ENCODE measurements at regions not wholly inside any gene's neighbourhood (a gene's known extent, or its start where the extent isn't known, plus 50 kb on each side); places are given as distances from the start of the nearest gene placed in this dataset.

DNA sequence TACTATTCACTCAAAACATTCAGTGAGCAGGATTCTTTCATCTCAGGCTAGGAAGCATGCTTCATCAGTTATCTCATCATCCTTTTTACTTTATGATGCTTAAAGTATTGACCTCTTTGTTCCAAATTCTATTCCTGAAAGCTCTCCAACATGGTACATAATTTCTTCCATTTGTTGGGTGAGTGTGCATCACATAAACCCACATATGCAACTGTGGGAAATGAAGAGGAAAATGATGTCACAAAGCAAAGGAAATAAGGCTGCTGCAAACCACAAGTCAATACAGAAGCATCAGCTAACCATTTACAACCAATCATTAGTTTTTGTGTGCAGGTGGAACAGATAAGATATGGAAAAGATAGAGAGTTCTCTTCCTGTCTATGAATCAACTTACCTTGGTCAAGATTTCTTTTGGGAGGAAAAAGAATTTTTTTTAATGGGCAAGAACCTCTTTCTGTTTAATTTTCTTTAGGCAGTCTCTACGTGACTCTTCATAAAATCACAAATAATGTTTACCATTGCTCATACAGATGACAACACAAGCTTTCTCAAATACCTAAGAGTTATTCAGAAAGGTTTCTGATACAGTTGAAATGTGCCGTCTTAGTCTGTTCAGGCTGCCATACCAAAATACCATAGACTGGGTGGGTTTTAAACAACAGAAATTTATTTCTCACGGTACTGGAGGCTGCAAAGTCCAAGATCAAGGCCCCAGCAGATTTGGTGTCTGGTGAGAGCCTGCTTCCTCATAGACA, 259.9 kb downstream of the ADGRG6 start:
- Mint-ChIP-seq H3K36me3 (no peaks in the 10 kb centered on the region), H3K27me3 (ENCODE audit: low read depth) (no peaks in the 10 kb centered on the region)

DNA sequence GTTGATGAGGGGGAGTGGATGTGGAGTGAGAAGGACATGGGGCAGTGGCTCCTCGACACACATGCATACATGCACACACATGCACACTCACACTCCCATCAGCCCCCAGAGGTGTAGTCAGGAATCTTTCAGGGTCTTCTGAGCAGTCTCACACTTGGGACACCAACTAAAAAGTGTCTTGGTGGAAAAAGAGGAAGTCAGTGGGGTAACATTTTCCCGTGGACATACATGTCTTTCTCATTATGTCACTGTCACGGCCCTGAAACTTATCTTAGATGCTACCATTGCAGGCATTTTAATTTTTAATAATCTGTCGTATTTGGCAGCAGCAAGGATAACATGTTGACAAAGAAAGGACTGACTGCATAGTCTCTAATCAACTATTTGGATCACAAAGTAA, 261.1 kb downstream of the ADGRG6 start:
- DNase-seq (ENCODE audit: low spot score in 2 of 2, unreplicated experiment in 2 of 2) = no peak
- H3K4me3 Mint-ChIP-seq = no peak overlapping the region
- H3K4me1 Mint-ChIP-seq = peaks cover 10% of the 10 kb centered on the region
- TF ChIP-seq, protein P1, sequence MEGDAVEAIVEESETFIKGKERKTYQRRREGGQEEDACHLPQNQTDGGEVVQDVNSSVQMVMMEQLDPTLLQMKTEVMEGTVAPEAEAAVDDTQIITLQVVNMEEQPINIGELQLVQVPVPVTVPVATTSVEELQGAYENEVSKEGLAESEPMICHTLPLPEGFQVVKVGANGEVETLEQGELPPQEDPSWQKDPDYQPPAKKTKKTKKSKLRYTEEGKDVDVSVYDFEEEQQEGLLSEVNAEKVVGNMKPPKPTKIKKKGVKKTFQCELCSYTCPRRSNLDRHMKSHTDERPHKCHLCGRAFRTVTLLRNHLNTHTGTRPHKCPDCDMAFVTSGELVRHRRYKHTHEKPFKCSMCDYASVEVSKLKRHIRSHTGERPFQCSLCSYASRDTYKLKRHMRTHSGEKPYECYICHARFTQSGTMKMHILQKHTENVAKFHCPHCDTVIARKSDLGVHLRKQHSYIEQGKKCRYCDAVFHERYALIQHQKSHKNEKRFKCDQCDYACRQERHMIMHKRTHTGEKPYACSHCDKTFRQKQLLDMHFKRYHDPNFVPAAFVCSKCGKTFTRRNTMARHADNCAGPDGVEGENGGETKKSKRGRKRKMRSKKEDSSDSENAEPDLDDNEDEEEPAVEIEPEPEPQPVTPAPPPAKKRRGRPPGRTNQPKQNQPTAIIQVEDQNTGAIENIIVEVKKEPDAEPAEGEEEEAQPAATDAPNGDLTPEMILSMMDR (IDR thresholded peaks at IDR 0.05; ENCODE audit: unreplicated experiment) = no peak
- H3K27me3 Mint-ChIP-seq (ENCODE audit: low read depth) = no peaks in the 10 kb centered on the region
- H3K9me3 Mint-ChIP-seq = peaks cover 4% of the 10 kb centered on the region
- no peaks in the 10 kb centered on the region for H3K36me3 Mint-ChIP-seq
- no peak overlapping the region for H3K27ac Mint-ChIP-seq

More for the DNA sequence above, 259.9 kb downstream of the ADGRG6 start:
- peaks cover 9% of the 10 kb centered on the region for H3K9me3 Mint-ChIP-seq
- TF ChIP-seq, protein P1 (IDR thresholded peaks at IDR 0.05; ENCODE audit: unreplicated experiment) = no peak
- no peak overlapping the region for H3K27ac Mint-ChIP-seq
- no peak for DNase-seq (ENCODE audit: low spot score in 2 of 2, unreplicated experiment in 2 of 2)
- no peaks in the 10 kb centered on the region for H3K4me1 Mint-ChIP-seq
- no peak overlapping the region for H3K4me3 Mint-ChIP-seq

DNA sequence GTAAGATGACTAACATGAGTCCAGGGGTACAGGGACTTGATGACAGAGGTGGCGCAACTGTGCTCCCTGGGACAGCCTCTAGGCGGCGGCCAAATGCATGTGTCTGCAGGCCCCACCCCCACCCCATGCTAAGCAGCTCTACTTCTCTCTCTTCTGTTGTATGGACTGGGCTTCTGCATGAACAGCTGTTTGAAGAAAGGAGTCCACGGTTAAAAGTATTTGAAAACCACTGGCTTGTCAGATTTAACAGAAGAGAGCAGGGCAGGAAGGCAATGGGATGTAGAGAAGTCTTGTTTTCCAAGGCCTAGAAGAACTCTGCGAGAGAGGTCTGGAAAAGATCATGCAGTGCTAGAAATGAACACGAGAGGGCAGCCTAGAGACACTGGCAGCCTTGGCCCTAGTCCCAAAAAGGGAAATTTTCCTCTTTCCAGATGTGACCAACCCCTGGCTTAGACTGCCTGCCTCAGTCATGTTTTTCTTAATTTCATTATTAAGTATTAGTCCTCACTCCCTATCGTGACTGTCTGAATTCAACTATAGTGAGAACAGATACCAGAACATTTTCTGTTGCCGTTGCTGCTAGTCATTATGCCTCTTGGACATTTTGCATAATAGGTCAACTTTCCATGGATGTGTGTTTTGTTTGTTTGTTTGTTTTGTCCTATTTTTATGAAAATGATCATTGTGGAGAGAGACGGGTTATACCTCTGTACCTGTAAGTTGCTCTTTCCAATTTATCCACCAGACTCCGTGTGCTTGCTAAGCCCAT, 265.0 kb downstream of the ADGRG6 start:
- no peaks in the 10 kb centered on the region for H3K27me3 Mint-ChIP-seq (ENCODE audit: low read depth)
- H3K4me1 Mint-ChIP-seq = peaks cover 44% of the 10 kb centered on the region
- H3K36me3 Mint-ChIP-seq = no peaks in the 10 kb centered on the region
- H3K4me3 Mint-ChIP-seq = no peak overlapping the region
- peak; percentile 33 to 77 for DNase-seq (ENCODE audit: low spot score in 2 of 2, unreplicated experiment in 2 of 2)
- TF ChIP-seq, protein P1 (IDR thresholded peaks at IDR 0.05; ENCODE audit: unreplicated experiment) = peak; percentile 80
- no peak overlapping the region for H3K27ac Mint-ChIP-seq
- H3K9me3 Mint-ChIP-seq = no peaks in the 10 kb centered on the region

DNA sequence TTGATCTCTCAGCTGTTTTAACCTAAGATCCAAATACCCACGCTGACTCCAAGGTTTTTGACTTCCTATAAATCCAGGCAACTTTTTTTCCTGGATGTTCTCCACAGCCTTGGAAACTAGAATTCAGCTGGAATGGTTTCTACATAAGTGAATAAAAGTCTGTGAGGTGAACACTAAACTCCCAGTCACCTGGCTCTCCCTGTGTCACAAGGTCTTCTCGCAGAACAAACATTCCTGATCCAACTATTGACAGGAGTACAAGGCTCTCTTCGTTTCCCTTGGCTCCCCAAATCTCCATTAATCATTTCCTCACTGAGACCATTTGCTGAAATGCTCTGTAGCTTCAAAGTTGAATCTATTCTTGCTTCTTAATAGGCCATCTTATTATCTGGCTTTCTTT, 265.7 kb downstream of the ADGRG6 start:
- H3K4me3 Mint-ChIP-seq = no peak overlapping the region
- no peaks in the 10 kb centered on the region for H3K9me3 Mint-ChIP-seq
- no peak overlapping the region for H3K27ac Mint-ChIP-seq
- no peak for DNase-seq (ENCODE audit: low spot score in 2 of 2, unreplicated experiment in 2 of 2)
- TF ChIP-seq, protein P1 (IDR thresholded peaks at IDR 0.05; ENCODE audit: unreplicated experiment) = no peak
- H3K36me3 Mint-ChIP-seq = no peaks in the 10 kb centered on the region
- H3K27me3 Mint-ChIP-seq (ENCODE audit: low read depth) = no peaks in the 10 kb centered on the region
- peaks cover 44% of the 10 kb centered on the region for H3K4me1 Mint-ChIP-seq

DNA sequence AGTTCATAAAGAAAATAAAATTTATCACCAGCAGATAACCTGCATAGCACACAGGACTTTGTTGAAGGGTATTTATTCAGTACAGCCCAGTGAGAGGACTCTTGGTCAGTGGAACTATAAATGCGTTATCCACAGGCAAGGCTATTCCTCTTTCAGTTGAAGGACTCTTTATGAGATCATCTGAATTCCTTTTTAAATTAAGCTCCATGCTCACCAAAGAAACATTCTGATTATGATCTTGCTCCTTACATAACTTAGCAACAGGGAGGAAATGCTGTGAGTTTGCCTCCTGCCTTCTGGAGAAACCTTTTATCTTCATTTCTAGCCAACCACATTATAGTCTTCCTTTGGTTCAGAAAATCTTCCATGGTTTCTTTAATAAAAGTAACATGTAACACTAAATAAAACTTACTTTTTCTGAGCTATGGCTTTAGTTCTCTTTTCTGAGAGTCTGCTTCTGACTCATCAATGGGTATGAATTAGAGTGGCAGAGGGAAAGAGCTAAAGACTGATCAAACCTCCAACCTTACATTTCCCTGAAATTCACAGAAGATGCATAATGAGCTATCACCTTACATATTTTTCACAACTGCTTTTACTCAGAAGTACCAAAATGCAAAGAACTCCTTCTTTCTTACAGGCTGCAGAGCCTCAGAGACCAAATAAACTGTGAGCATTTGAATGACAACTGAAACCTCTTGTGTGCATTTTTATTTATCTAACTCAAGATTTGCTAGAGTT, 267.2 kb downstream of the ADGRG6 start:
- peaks cover 14% of the 10 kb centered on the region for H3K9me3 Mint-ChIP-seq
- H3K4me1 Mint-ChIP-seq = peaks cover 44% of the 10 kb centered on the region
- H3K27ac Mint-ChIP-seq = peak overlapping the region; percentile 92
- H3K4me3 Mint-ChIP-seq = no peak overlapping the region
- TF ChIP-seq, protein P1 (IDR thresholded peaks at IDR 0.05; ENCODE audit: unreplicated experiment) = no peak
- no peak for DNase-seq (ENCODE audit: low spot score in 2 of 2, unreplicated experiment in 2 of 2)
- H3K27me3 Mint-ChIP-seq (ENCODE audit: low read depth) = no peaks in the 10 kb centered on the region
- peaks cover 6% of the 10 kb centered on the region for H3K36me3 Mint-ChIP-seq
